GM19452 (cell line): ENCODE measurements at regions not wholly inside any gene's neighbourhood (a gene's known extent, or its start where the extent isn't known, plus 50 kb on each side); places are given as distances from the start of the nearest gene placed in this dataset.
"Not testable (repeated sequence)": the region's sequence is repeated elsewhere in the genome, so short reads cannot be mapped to it uniquely, and the experiment has no call there.

ENCODE experiments used
- ATAC-seq: cut with Tn5 transposase; IDR thresholded peaks from one replicate; pipeline ENCODE4 v1.9.1; 2021; ENCODE audit not compliant: unreplicated experiment

- ATAC-seq: no peak
These were observed 147.0 kb upstream of the ZNF366 start for GRCh38 chr5:72654231-72654630.

DNA sequence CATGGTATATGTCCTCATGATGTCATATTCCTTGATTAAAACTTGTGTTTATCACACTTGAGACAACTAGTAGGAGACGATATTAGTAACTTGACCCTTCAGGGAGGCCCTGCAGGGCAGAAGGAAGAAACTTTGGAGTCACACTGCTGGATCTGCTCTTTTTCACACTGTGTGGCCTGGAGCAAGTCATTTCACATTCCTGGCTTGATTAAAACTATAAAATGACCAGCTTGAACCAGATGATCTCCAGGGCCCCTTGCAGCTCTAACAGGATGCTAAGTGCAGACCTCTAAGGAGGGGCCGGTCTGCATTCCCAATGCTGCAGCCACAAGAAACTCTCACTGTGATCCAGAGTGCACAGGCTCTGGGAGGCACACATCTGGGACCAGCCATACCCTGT is 146.4 kb upstream of the ZNF366 start:
- ATAC-seq: no peak

- ATAC-seq: no peak
These were observed 144.6 kb upstream of the ZNF366 start for GRCh38 chr5:72651779-72652178.

DNA sequence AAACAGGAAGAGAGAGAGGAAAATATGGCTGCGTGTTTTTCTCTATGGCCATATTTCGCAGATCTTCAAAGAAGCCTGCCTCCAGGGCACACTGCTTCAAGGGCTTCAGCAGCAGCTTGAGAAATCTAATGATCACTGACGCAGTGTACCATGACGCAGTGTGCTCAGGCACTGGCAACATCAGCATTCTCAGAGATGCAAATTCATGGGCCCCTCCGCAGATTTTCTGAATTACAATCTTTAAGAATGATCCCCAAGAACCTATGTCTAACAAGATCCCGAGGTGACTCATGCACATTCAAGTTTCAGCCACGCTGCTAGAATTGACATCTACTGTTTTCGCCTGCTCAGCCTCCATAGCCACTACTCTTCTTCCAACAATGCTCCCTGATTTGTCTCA is 143.9 kb upstream of the ZNF366 start:
- ATAC-seq: no peak

GRCh38 chr5:72649449-72649848 is 142.2 kb upstream of the ZNF366 start:
- no peak for ATAC-seq

DNA sequence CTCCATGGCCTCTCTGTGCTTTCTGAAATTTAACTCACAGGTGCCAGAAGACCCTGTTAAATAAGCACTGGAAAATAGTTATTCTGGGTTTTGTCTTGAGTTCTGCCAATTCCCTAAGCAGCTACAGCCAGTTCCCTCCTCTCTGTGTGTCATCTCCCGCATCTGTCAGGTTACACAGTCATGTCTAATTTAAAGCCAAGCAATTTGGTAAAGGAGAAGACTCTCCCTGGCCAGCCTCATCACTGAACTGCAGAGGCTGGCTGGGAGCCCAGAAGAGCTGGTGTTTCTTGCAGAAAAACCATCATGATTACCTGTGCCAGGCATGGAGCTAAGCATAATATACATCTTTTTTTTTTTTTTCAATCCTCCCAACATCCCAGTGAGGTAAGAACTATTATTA is 141.3 kb upstream of the ZNF366 start:
- ATAC-seq: no peak

DNA sequence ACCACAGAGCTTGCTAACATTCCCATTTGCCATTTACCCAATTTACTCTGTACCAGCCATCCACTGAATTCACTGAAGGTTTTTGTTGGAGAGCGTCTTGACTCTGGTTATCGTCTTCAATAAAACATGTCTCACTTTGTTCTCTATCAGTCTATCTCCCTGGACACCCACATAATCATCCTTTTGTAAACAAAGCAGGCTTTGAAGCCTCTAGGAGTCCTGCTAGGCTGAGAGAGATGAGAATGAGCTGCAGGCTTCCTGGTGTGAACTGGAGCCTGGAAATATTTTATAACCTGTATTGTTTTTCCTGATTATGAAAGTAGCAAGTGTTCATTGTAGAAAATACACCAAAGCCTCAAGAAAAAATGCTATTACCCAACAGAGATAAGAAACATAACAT is 140.6 kb upstream of the ZNF366 start:
- no peak for ATAC-seq

- ATAC-seq: no peak
These were observed 139.1 kb upstream of the ZNF366 start for GRCh38 chr5:72646246-72646866.

DNA sequence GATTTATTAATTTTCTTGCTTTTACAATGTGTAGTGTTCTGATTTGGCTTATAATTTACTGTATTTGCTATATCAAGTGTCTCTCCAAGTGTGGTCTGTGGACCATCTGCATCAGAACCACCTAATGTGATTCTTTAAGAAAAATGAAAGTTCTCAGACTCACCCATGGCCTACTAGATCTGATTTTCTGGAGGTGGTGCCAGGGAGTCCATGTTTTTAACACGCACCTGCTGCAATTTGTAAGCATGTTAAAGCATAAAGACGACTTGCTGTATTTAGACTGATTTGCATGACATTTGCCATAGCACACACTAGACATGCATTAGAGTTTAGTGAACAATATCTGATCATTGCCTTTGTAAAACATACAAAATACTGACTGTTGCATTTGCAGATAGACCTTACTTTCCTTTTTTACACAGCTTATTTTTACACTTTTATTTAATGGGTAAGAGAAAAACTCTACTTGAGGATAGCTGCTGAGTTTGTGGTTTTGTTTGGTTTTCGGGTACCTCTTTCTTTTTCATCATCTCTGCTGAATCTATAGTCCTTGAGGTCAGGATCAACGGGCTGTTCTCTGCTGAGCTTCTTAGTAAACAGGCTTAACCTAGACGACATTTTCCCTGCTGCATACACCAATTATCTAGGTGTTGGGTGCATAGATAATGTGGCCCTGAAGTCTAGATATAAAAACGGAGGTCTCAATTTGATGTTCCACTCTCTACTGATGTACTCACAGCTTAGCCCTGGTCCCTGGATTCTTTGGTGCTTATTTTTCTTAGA is 138.0 kb upstream of the ZNF366 start:
- no peak for ATAC-seq

GRCh38 chr5:72644296-72644695 is 137.1 kb upstream of the ZNF366 start:
- ATAC-seq: no peak

GRCh38 chr5:72641164-72641563 is 134.0 kb upstream of the ZNF366 start:
- no peak for ATAC-seq

- ATAC-seq: no peak
These were observed 129.8 kb upstream of the ZNF366 start for GRCh38 chr5:72637058-72637457.

DNA sequence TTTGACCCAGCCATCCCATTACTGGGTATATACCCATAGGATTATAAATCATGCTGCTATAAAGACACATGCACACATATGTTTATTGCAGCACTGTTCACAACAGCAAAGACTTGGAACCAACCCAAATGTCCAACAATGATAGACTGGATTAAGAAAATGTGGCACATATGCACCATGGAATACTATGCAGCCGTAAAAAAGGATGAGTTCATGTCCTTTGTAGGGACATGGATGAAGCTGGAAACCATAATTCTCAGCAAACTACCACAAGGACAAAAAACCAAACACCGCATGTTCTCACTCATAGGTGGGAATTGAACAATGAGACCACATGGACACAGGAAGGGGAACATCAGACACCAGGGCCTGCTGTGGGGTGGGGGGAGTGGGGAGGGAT is 129.4 kb upstream of the ZNF366 start:
- not testable (repeated sequence) for ATAC-seq

- ATAC-seq: no peak
These were observed 127.2 kb upstream of the ZNF366 start for GRCh38 chr5:72634444-72634843.

DNA sequence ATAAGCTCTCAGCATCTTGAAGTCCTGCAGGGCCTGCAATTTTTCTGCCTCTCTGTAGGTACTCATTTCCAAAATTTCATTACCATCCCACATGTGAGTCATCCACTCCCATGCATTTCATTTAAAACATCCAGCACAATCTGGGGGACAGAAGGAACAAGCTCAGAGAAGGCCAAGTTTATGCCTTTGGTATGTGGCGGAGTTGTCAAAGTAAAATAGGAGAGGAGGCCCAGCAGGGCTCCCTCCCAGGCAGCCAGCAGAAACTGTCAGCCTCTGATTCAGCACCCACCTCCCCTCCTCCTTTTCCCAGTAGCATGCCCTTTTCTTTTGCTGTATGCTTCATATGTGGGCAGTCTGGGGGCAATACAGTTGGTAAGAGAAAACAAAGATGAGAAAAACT is 126.4 kb upstream of the ZNF366 start:
- no peak for ATAC-seq

- no peak for ATAC-seq
These were observed 125.8 kb upstream of the ZNF366 start for GRCh38 chr5:72633041-72633445.

DNA sequence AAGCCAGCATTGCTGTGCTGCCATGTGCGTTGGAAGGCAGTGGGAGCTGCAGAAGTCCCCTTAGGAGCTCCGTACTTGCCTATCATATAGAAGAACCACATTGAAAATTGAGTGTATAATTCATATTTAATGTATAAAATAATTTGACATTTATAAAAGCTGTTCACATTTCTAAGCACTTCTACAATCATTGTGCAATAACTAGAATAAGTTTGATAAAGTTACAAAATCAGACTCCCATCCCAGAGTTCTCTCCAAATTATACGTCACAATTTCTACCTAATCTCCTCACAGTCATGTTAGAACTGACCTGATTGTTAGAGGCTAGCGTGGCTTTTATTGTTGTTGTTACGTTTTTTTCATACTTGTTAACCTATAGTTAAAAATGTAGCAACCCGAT is 123.5 kb upstream of the ZNF366 start:
- no peak for ATAC-seq

GRCh38 chr5:72630081-72630480 is 122.9 kb upstream of the ZNF366 start:
- ATAC-seq: no peak

DNA sequence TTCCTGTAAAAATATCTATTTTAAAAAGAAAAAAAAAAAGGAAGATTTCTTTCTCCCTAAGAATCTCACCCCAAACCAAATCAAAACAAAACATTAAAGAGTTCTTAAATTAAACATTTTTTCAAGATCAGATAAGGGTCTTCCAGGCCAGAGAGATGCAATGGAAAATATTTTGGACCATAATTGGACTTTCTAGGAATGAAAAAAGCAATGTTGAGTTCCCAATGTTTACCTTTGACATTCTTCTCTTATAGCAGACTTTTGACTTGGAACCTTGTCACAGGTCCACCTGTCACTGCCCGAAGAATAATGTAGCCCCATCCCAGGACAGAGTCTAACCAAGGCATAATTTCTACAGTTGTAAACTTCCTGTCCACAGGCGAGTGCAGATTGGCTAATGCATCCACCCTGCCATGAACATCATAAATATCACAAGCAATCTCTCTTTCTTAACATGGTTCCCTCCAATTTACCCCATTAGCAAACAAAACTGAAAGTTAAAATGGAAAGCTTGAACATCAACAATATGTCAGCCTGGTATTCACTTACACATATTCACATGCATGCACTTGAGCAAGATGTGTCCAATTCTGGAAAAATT is 121.7 kb upstream of the ZNF366 start:
- ATAC-seq: no peak

GRCh38 chr5:72625332-72625731 is 118.1 kb upstream of the ZNF366 start:
- no peak for ATAC-seq

GRCh38 chr5:72624641-72625236 is 117.5 kb upstream of the ZNF366 start:
- no peak for ATAC-seq

GRCh38 chr5:72623936-72624335 is 116.7 kb upstream of the ZNF366 start:
- no peak for ATAC-seq
